ENCODE measurements at regions not wholly inside any gene's neighbourhood (a gene's known extent, or its start where the extent isn't known, plus 50 kb on each side); places are given as distances from the start of the nearest gene placed in this dataset.

DNA sequence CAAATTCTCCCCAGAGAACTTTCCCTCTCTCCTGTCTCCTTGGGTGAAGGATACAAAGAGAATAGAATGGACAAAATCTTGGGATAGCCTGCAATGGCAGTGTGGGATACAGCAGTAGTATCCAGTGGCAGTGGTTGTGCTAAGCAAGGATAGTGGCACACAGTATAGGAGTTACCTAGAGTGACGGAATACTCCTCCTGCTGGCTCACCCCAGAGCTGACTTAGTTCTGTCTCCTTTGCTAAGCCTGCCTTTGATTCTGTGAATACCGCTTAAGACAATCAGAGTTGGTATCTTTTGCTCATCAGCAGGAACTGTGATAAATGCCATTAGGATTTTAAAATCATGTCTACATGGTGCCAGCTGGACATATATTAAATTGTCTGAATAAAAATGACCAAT lies 404.3 kb downstream of the JRKL start:
- no peak for DNase-seq (ENCODE audit: extremely low read depth, low read depth)
- TF ChIP-seq, protein P1, sequence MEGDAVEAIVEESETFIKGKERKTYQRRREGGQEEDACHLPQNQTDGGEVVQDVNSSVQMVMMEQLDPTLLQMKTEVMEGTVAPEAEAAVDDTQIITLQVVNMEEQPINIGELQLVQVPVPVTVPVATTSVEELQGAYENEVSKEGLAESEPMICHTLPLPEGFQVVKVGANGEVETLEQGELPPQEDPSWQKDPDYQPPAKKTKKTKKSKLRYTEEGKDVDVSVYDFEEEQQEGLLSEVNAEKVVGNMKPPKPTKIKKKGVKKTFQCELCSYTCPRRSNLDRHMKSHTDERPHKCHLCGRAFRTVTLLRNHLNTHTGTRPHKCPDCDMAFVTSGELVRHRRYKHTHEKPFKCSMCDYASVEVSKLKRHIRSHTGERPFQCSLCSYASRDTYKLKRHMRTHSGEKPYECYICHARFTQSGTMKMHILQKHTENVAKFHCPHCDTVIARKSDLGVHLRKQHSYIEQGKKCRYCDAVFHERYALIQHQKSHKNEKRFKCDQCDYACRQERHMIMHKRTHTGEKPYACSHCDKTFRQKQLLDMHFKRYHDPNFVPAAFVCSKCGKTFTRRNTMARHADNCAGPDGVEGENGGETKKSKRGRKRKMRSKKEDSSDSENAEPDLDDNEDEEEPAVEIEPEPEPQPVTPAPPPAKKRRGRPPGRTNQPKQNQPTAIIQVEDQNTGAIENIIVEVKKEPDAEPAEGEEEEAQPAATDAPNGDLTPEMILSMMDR (IDR thresholded peaks at IDR 0.05; ENCODE audit: low read depth, low read length) = no peak

DNA sequence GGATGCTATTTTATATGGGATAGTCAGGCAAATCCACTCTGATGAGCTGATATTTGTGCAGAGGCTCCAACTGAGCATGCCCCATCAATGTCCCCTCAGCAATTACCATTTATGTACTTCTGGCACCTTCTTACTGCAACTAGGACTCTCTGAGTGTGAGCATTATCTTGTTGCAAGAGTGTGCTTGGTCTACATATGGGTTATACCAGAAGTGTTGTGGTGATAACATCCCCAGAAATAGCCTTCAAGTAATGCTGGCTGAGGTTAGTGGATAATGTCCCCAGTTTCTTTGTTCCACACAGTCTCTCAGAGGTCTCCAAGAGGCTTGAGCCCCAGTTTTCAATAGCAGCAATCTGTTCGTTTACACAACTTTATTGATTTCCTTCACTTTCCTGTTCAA lies 408.6 kb downstream of the JRKL start:
- no peak for DNase-seq (ENCODE audit: extremely low read depth, low read depth)
- TF ChIP-seq, protein P1 (IDR thresholded peaks at IDR 0.05; ENCODE audit: low read depth, low read length) = no peak

DNA sequence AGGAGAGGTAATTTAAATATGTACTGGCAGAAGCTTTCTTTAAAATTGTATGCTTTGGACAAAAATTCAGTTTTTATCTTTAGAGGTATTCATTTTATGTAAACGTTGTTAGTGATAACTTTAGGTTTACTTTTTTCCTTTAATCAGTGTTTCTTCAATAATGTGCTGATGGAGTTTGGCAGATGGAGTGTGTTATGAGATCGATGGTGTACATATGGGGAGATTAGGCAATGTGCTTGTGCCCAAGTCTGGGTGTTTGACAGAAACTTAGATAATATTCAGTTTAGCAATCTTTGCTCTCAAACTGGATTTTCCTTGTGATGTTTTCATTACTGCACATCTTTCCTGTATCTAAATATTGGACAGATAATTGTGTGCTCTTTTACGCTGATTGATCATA lies 425.4 kb downstream of the JRKL start:
- TF ChIP-seq, protein P1 (IDR thresholded peaks at IDR 0.05; ENCODE audit: low read depth, low read length) = no peak

DNA sequence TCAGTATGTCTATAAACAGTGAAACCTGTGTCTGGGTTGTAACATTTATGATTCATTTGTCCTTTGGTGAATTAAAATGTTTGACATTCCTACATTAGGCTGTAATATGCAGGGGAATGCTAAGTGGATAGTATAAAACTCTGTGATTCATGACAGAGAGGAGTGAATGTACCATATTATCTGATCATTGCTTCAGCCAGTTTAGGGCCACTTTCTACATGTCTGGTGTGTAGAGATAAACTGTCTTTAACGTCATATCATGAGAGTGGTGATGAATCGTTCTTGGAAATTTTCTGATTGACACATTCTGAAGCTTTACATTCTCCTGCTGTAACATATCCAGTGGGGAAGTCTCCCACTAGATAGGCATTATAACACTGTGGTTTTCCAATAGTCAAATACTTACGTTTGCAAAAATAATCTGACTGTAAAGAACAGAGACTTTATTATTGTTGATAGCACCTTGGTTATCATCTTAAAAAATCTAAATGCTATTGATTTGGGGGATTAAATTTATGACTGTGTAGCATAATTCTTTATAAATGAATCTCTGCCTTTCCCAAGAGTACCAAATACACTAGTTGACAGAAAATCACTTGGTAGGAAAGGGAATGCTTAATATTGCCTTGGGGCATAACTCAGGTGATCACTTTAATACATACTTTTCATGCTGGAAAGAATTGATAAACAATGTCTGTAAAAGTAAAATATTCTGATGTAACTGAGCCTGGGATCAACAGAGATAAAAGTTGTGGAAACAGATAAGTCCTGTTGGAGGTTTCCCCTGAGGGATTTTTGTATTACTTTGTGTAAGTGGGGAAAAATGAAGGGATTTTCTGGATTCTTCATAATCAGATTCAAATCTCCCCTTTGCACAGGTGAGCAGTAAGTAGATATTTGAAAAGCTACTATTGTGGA lies 427.9 kb downstream of the JRKL start:
- no peak for DNase-seq (ENCODE audit: extremely low read depth, low read depth)
- TF ChIP-seq, protein P1 (IDR thresholded peaks at IDR 0.05; ENCODE audit: low read depth, low read length) = no peak

More for the DNA sequence above, 425.4 kb downstream of the JRKL start:
- DNase-seq (ENCODE audit: extremely low read depth, low read depth) = no peak

DNA sequence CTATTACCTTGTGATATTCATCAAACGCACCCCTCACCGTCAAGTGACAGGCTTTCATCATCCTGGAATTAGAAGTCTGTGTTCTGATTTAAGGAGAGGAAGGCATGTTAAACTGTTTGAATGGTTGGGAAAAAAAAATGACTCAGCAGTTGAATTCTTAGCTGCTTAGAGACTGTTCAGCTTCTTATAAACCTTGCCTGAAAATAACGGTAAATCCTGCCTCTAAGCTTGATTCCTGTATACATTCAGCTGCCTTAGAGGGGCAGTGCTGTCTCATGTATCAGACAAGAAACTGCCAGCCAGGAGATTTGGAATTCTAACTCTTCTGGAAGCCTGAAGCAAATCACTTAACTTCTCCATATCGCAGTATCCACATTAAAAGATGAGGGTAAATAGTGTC lies 437.4 kb downstream of the JRKL start:
- DNase-seq (ENCODE audit: extremely low read depth, low read depth) = no peak
- TF ChIP-seq, protein P1 (IDR thresholded peaks at IDR 0.05; ENCODE audit: low read depth, low read length) = no peak

DNA sequence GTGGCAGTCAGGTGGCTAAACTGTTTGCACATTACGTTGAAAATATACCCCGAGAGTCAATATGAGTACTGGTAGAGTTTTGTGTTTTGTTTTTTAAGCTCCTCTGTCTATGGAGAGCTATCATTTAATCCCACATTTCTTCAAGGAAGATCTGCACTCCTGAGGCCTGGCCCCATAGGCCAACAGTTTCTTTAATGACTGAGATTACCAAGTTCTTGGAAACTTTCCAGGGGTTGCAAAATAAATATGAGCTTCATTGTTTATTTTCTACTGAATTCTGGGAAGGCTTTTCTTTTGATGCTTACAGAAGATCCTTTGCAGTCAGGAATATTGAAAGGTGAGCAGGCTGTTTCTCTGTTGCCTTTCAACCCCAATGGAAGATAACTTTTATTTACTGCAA lies 452.0 kb downstream of the JRKL start:
- no peak for DNase-seq (ENCODE audit: extremely low read depth, low read depth)

DNA sequence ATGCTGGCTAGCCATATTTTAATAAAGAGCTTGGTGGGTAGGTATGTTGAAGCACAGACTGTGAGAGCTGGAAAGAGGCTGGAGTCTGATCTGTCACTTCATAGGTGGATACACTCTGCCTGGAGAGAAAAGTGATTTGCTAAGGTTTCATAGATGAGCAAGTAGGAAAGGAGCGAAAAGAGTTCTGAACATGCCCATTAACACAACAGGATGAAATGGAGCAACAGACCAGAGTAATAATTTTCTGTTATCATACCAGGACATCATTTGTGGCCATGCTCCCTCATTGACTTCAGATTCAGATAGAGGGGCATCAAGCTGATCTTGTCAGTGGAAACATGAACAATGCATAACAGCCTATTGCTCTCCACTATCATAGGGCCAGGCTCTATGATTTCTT lies 452.9 kb downstream of the JRKL start:
- DNase-seq (ENCODE audit: extremely low read depth, low read depth) = no peak
- TF ChIP-seq, protein P1 (IDR thresholded peaks at IDR 0.05; ENCODE audit: low read depth, low read length) = no peak

More for the DNA sequence above, 452.0 kb downstream of the JRKL start:
- TF ChIP-seq, protein P1 (IDR thresholded peaks at IDR 0.05; ENCODE audit: low read depth, low read length) = no peak

Data from AG09319 (cell line).